Keratinocyte (primary cell): ENCODE measurements at regions not wholly inside any gene's neighbourhood (a gene's known extent, or its start where the extent isn't known, plus 50 kb on each side); places are given as distances from the start of the nearest gene placed in this dataset.

Source experiments
- CTCF ChIP-seq, 3 experiments: IDR thresholded peaks in 1 of 3; conservative IDR thresholded peaks in 1 of 3; optimal IDR thresholded peaks in 1 of 3; 2 replicates in 2 of 3; 3 replicates in 1 of 3; pipeline versions ENCODE3 to v1.5.1; 2011; ENCODE audit warnings: low read length in 3 of 3, mild to moderate bottlenecking in 3 of 3, moderate library complexity in 2 of 3, control low read depth in 1 of 3, inconsistent platforms in 1 of 3; ENCODE audit not compliant: insufficient read depth in 2 of 3; ENCODE audit errors: extremely low read depth in 1 of 3
- EZH2 ChIP-seq: IDR thresholded peaks from one replicate; pipeline ENCODE4 v1.6.1; 2012; ENCODE audit warnings: inconsistent platforms, mild to moderate bottlenecking, low read length, moderate library complexity

GRCh38 chr6:54574671-54575070 is 266.4 kb downstream of the TINAG start:
- no peak for TF ChIP-seq CTCF (optimal IDR thresholded peaks at IDR 0.05 in 1 of 3, IDR thresholded peaks at IDR 0.05 in 1 of 3, conservative IDR thresholded peaks at IDR 0.05 in 1 of 3; ENCODE audit: extremely low read depth in 1 of 3, insufficient read depth in 2 of 3, low read length in 3 of 3)
- TF ChIP-seq EZH2 = no peak
